AG04450 (cell line): ENCODE measurements at regions not wholly inside any gene's neighbourhood (a gene's known extent, or its start where the extent isn't known, plus 50 kb on each side); places are given as distances from the start of the nearest gene placed in this dataset.

ENCODE experiments used
- CTCF ChIA-PET: fragments of 300-600, 350-600 bp; formaldehyde crosslinking; extraction: SDS; loops from one replicate; lab custom pipeline; 2022; ENCODE audit warnings: antibody characterized with exemption, inconsistent platforms; lab: Charles Lee
- POLR2A ChIA-PET: fragments of 350-600 bp; formaldehyde crosslinking; extraction: SDS; loops from one replicate; lab custom pipeline; 2021; ENCODE audit warnings: antibody characterized with exemption, inconsistent platforms; lab: Yijun Ruan, JAX
- DNase-seq: peaks from one replicate; pipeline ENCODE4 v3.0.0-alpha.2; 2011; ENCODE audit warnings: low read depth, low spot score
- H3K27ac ChIP-seq: one replicate; pipeline ENCODE4 v1.5.1; 2012; ENCODE audit warnings: low read depth, low read length, control low read depth
- H3K27me3 ChIP-seq: one replicate; pipeline ENCODE4 v1.6.0; 2012; ENCODE audit warnings: low read length; ENCODE audit not compliant: control insufficient read depth, insufficient read depth
- H3K4me3 ChIP-seq: 2 replicates; pipeline ENCODE4 v1.5.1; 2011; ENCODE audit warnings: mild to moderate bottlenecking, low read depth, low read length, control low read depth
- H3K9me3 ChIP-seq: 2 replicates; pipeline ENCODE4 v1.5.1; 2012; ENCODE audit warnings: low read length; ENCODE audit not compliant: control insufficient read depth, insufficient read depth
- CTCF ChIP-seq: IDR thresholded peaks from 2 replicates; pipeline ENCODE4 v1.5.1; 2011; ENCODE audit warnings: low read depth, low read length, control low read depth, inconsistent platforms

- Histone ChIP-seq H3K27me3 (no peaks in the 10 kb centered on the region), H3K27ac (no peak overlapping the region), H3K9me3 (no peaks in the 10 kb centered on the region), H3K4me3 (no peak overlapping the region)
- POLR2A ChIA-PET = no interaction called here
- TF ChIP-seq CTCF = no peak
- CTCF ChIA-PET = no interaction called here
- DNase-seq = no peak
Measured at GRCh38 chr12:67533159-67533558, 115.4 kb upstream of the DYRK2 start.

GRCh38 chr12:67534046-67534445, 114.5 kb upstream of the DYRK2 start:
- ChIA-PET POLR2A (no interaction called here), CTCF (interaction anchor here (1.2 kb wide), 1 partner anchor 178 kb away, joined by 3 read pairs; no protein-coding TSS in a partner anchor)
- DNase-seq = no peak
- no peaks in the 10 kb centered on the region for H3K9me3 ChIP-seq
- no peak for TF ChIP-seq CTCF
- H3K4me3 ChIP-seq = no peak overlapping the region
- H3K27ac ChIP-seq = no peak overlapping the region
- no peaks in the 10 kb centered on the region for H3K27me3 ChIP-seq

GRCh38 chr12:67534681-67535080, 113.9 kb upstream of the DYRK2 start:
- ChIA-PET CTCF (interaction anchor here (1.2 kb wide), 1 partner anchor 179 kb away, joined by 3 read pairs; no protein-coding TSS in a partner anchor), POLR2A (no interaction called here)
- H3K4me3 ChIP-seq = no peak overlapping the region
- no peak overlapping the region for H3K27ac ChIP-seq
- H3K9me3 ChIP-seq = no peaks in the 10 kb centered on the region
- TF ChIP-seq CTCF = no peak
- no peaks in the 10 kb centered on the region for H3K27me3 ChIP-seq
- peak; percentile 16 for DNase-seq

- POLR2A ChIA-PET = interaction anchor here (0.7 kb wide), 1 partner anchor 20 kb away, joined by 3 read pairs; no protein-coding TSS in a partner anchor
- CTCF ChIA-PET = no interaction called here
- no peak for TF ChIP-seq CTCF
- no peak overlapping the region for H3K27ac ChIP-seq
- DNase-seq = no peak
- H3K9me3 ChIP-seq = no peaks in the 10 kb centered on the region
- H3K27me3 ChIP-seq = no peaks in the 10 kb centered on the region
- H3K4me3 ChIP-seq = no peak overlapping the region
Measured at GRCh38 chr12:67535176-67535575, 113.4 kb upstream of the DYRK2 start.

GRCh38 chr12:67535971-67536370, 112.6 kb upstream of the DYRK2 start:
- Histone ChIP-seq H3K27me3 (no peaks in the 10 kb centered on the region), H3K27ac (no peak overlapping the region), H3K9me3 (no peaks in the 10 kb centered on the region), H3K4me3 (no peak overlapping the region)
- no peak for TF ChIP-seq CTCF
- POLR2A ChIA-PET = no interaction called here
- CTCF ChIA-PET = interaction anchor here (0.6 to 0.9 kb wide), 2 partner anchors 80 to 1527 kb away, joined by 3 read pairs; no protein-coding TSS in a partner anchor
- DNase-seq = no peak
